Mesenteric fat pad (tissue), 1 donor: ENCODE measurements at regions not wholly inside any gene's neighbourhood (a gene's known extent, or its start where the extent isn't known, plus 50 kb on each side); places are given as distances from the start of the nearest gene placed in this dataset.

Experiments used
- DNase-seq: peaks from one replicate; pipeline ENCODE4 v3.0.0-alpha.2; 2020; ENCODE audit warnings: low spot score
- donor health status: DM: yes; HTN: yes; CAD: no.

DNA sequence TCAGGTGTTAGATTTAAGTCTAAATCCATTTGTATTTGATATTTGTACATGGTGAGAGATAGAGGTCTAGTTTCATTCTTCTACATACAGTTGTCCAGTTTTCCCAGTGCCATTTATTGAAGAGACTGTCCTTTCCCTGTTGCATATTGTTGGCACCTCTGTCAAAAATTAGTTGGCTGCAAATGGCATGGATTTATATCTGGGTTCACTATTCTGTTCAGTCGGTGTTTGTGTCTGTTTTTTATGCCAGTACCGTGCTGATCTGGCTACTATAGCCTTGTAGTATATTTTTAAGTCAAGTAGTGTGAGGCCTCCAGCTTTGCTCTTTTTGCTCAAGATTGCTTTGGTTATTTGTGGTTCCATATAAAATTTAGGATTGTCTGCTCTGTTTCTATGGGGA lies 176.2 kb upstream of the DMRT1 start:
- DNase-seq: no peak

DNA sequence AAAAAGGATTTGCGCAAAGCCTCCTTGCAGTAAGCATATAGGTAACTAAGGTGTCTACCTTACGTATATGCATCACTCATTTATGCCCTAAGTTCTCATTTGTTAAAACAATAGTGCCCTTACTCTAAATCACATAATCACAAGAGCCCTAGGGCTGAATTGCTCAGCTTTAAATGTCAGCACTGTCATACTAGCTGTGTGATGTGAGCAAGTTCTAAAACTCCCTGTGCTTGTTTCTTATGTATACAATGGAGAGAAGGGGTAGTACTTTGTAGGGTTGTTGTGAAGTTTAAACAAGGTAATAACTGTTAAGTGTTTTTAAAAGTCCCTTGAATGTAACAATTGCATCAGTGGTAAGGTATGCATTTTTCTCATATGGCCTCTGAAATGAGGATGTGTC lies 169.5 kb upstream of the DMRT1 start:
- DNase-seq: no peak

DNA sequence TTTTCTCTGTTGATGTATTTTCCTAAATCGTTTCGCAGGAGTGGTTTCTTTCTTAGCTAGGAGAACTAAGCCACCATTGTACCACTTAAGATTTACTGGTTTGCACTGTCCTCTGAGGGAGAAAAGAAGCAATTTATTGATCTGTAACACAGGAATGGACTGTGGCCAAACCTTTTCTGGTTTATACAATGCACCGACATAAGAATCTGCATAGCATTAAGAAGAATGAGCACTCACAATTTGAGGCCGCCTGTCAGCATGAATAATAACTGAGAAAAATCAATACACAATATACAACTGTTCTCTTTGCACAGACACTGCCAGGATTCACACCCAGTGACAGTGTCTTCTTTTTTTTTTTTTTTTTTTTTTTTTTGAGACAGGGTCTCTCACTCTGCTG lies 168.6 kb upstream of the DMRT1 start:
- no peak for DNase-seq

DNA sequence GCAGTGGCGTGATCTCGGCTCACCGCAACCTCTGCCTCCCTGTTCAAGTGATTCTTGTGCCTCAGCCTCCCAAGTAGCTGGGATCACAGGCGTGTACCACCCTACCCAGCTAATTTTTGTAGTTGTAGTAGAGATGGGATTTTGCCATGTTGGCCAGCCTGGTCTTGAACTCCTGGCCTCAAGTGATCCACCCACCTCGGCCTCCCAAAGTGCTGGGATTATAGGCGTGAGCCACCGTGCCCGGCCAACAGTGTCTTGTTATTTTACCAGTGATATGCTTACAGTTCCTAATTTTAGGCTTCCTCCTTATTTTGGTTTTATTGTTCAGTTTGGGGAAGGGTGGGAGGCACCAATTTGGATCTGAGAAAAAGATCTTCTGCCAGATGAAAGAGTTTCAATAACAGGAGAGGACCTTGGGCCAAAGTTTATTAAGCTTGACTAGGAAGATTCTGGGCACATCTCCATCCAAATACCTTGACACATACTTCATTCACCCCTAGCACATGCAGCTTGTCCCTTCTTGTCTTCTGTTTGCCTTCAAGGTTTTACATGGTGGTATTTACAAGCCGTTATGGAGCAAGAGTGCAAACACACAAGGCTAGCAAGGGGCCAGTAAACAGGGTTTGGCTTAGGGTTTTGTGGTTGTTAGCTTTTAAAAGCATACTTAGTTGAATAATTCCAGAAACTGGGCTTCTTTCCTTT lies 168.1 kb upstream of the DMRT1 start:
- no peak for DNase-seq

DNA sequence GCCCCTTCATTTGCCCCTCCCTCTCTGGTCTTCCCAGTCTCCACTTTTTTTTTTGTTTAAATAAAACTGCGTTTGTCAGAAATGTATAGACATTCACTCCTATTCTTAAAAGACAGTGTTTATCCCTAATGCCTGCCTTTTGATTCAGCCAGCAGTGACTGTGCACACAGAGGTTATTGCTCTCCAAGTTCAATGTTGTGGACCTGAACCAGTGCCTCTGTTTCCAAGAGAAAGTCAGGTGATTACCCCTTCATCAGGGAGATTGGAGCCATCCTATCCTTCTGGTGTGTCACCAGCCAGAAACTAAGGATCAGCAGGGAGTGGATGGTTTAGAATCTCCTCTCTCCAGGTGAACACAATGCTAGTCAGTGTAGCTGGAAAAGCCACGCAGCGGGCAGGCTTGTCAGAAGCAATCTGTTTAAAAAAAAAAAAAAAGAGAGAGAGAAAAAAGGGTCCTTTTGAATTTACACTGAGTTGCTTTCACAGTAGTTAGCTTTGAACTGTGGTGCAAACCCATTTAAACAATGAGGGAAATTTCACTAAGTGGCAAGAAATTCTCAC lies 167.5 kb upstream of the DMRT1 start:
- DNase-seq: no peak

DNA sequence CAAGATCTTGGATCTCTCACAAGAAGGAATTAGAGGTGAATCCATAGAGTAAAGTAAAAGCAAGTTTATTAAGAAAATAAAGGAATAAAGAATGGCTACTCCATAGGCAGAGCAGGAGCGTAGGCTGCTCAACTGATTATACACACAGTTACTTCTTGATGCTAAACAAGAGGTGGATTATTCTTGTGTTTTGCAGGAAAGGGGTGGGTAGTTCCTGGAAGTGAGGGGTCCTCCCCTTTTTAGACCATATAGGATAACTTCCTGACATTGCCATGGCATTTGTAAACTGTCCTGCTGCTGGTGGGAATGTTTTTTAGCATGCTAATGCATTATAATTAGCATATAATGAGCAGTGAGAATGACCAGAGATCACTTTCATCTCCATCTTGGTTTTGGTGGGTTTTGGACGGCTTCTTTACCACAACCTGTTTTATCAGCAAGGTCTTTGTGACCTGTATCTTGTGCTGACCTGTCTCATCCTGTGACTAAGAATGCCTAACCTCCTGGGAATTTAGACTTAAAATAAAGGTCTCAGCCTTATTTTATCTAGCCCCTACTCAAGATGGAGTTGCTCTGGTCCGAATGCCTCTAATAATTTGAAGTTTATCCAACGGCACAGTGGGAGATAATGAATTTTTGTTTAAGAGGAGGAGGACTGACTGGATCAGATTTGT lies 165.7 kb upstream of the DMRT1 start:
- no peak for DNase-seq

DNA sequence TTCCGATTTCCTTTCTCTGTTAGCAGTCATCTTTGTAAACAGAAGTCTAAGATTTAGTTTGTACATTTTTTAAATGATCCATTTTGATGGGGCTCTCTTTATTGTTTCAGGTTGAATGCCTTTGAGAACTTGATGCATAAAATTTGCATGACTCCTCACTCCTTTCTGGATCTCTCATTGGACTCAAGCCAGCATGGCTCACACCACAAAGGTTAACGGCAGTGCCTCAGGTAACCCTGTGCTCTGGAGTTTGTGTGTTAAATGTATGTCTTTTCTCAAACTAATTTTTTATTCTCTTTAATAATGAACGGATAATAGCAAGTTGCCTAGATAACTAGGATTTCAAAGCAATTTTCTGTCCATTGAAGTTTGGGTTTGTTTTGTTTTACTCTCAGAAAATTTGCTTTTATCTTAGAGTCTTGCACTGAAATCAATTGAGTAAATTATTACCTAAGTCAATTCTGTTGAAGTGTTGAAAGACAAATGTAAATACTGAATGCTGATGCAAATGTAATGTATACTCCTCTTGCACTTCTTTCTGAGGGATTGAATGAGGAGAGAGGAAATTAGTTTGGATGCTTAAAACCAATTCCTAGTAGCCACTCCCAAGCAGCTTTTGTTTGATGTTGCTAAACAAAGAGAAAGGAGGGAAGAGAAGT lies 164.6 kb upstream of the DMRT1 start:
- no peak for DNase-seq

DNA sequence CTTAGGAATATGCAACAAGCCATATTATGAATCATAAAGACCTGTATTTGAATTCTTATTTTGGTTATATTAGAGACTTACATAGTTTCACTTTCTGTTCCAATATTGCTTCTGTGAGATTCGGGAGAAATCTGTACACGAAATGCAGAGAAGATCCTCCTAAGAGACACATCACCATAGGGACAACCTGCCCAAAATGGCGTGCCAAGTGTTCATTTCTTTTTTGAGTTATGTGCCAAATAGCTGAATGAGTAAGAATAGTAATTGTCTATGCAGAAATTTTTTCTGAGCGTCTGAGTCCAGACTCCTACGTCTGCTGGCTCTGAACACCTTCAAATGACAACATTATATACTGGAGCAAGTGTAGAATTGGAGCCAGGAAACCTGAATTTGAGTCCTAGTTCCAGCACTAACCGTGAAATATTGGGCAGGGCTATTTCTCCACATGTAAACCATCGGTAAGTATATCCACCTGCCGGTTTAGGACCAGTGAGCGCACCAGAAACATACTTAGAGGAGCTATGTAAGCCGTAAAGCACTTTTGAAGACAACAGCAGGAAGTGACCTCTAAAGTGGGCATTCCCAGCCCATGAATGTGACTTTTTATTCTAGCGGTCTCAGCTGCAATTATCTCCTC lies 163.9 kb upstream of the DMRT1 start:
- DNase-seq: no peak

DNA sequence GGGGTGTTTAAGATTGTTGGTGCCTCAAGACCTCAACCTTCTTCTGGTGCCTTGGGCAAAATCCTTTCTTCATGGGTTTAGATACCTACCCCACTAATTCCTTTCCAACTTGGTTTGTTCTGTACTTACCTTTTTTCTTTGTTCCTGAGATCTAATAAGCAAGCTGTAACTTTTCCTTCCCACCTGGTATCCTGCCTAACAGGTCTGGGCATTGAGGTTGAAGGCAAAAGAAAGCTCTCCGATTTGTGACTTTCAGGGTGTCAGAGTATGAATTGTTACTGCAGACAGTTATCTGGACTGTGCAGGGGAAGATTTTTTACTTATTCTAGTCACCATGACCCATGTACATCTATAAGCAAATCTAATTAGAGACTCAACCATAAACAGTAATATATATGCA lies 162.6 kb upstream of the DMRT1 start:
- no peak for DNase-seq

DNA sequence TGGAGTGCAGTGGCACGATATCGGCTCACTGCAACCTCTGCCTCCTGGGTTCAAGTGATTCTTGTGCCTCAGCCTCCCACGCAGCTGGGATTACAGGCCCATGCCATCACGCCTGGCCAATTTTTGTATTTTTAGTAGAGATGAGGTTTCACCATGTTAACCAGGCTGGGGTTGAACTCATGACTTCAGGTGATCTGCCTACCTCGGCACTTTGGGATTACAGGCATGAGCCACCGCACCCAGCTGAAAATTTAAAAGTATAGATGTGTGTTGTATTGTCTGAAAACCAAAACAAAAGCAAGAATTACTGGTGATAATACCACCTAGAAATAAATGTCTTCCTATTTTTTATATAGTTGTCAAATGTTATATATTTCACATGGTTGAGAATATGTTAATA lies 162.0 kb upstream of the DMRT1 start:
- DNase-seq: no peak

DNA sequence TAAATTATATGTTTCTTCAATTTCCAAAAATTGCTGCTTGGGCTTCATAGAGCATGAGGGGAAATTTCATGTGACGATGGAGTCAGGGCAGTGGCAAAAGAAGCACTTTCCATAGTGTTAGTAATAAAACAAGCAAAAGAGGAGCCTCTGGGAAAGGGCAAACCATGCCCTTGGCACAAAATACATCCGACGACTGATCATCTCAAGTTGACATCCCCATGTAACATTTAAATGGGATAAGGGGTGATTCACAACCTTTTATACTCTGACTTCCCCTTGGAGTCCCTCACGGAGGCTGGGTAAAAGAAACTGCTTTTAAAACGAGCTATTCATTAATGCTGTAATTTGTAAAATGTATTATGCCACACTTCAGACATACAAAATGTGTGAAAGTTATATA lies 161.4 kb upstream of the DMRT1 start:
- no peak for DNase-seq

DNA sequence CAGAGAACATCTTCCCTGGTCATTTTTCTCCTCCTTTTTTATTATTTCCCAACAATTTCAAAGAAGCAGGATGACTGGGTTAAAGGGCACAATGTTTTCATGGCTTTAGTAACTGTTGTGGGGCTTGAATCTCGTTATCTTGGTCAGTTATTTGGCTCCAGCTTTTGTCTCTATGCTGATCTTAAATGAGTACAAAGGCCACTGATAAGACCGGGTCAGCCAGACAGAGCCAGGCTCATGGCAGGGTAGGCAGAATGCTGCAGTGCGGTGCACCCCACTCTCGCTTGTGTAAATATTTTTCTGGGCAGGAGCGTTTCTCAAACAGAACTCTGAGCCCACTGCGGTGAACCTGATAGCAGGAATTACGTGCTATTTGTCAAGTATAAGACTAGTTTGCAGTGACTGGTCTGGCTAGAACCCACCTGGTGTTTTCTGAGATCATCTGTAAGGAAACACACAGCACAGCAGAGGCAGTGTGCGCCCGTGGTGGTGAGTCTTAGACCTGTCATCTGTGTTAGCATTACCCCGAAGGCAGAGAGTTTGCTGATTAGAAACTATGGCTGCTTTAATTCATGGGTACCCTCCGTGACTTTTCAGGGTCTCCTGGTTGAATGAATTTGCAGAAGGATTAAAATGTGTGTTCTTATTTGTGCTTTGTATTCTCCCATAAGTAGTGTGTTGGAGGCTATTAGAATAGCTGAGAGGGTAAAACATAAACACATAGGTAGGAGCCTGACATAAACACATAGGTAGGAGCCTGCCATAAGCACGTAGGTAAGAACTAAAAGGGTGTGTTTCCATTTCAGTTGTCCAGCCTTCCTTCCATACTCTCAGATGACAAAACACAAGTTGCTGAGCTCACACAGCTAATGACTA lies 158.6 kb upstream of the DMRT1 start:
- DNase-seq: no peak

DNA sequence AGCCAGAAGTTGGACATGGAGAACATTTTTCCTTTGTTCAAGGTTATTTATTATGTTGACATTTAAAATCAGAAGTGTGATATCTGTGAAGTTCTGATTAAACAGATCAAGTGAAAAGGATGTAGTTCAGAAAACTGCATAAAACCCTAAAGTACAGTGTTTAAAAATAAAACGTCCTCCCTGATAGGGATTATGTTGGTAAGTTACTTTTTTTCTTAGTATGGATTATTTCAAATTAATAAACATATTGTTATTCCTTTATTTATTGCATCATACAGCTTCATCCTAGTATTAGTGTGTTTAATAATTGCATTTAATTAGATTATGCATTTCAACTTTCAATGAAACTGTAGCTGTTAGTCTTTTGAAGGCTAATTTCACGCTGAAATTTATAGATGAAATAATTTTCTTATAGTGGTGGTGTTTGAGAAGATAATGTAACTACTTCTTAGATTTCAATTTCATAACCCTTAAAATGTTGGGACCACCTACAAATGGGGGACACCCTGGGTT lies 157.9 kb upstream of the DMRT1 start:
- no peak for DNase-seq

DNA sequence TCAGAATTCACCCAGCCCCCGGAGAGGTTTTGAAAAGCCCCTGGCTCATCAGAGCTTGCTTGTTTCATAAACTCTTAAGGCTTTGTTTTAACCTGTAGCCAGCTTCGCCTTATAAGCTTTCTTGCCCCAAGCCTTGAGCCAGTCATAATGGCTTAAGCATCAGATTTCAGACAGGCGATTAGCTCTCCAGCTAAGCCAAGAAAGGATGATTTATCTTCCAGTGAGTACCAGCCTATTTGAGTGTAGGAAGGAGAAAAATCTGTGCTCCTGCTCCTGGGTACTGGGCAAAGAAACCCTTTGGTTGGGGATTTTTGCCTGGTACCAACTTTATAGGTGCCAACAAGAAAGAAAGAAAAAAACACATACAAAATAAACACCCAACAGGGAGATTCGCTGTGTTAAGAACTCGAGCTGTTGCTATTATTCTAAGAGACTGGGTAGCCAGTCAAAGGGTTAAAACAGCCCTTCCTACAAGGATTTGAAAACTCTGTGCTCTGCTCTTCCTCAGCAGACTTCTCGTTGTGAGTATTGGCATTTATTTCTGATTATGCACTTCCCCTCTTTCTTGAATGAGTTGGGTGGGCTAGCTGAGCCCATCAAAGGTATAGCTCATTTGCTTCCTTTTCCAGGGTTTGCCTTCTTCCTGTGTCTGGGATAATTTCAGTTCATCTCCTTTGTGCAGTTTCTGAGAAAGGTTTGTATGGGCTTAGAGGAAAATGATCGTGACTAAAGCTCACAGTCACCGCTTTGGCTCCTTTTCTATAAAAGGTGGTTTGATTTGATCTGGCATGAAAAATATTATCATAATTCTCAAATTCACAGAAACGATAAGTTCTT lies 157.2 kb upstream of the DMRT1 start:
- no peak for DNase-seq

DNA sequence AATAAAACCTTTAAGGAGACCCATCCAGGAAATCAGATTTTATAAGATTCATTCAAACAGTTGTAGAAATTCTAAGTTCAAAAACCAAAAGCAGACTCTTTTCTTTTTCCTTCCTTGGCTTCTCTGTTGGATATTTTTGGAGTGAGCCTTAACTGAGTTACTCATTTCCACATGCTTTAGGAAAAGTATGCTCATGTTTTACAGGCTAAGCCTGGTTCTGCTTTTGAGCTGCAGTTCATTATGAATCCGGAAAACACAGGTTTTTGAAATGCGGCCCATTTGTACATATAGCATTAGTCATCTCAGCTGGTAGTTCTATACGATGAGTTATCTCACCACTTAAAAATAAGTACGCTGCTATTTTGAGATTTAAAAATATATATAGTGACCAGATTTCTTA lies 156.6 kb upstream of the DMRT1 start:
- no peak for DNase-seq

DNA sequence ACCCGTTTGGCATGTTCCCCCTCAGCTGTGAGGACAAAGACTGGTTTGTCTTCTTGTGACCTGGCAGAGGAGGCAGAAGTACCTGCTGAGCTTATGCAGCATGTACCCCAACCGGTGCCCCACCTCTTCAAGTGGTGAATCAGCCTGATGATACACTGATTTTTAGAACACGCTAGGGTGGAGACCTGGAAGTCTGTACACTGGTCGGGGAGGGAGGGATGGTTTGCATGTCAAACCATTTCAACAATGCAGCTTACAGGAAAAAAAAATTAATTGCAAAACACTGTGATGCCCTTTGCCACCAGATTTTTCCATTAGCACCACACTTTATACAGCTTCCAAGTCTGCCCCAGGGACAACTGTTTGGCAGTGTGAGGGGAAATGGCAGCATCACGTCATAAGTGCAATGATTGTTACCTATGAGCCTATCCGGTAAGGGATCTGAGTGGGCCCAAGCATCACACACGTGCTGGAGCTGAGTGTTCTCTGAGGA lies 155.1 kb upstream of the DMRT1 start:
- DNase-seq: no peak

DNA sequence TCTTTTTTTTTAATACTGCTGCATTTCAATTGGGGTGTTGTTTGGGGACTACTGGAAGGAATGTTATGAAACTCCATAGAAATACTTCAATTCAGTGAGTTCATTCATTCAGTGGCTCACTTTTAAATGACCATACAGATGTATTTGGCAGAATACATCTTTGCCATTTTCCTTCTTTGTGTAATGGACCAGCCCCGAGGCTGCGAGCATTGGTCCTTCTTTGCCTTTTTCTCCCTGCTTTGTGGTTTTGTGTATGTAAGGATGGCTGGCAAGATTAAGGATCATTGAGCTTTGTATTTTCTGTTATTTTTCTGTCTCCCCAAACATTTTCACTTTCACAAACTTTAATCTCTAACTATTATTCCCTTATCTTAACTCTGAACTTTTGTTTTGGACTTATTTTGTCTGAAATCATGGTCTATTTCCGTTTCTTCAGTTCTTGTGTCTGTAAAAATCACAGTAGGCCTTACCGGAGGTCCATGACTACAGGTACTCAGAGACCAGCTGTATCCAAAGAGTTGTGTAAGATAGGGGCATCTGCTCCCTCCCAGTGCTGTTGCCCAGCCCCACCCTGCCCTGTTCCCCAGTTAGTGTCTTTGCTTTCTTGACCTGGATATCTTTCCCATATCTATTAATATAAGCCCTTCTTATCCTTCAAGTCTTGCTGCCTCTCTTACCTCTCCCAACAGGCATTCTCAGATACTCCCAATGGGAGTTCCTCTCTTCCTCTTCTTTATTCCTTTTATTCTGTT lies 154.3 kb upstream of the DMRT1 start:
- no peak for DNase-seq

DNA sequence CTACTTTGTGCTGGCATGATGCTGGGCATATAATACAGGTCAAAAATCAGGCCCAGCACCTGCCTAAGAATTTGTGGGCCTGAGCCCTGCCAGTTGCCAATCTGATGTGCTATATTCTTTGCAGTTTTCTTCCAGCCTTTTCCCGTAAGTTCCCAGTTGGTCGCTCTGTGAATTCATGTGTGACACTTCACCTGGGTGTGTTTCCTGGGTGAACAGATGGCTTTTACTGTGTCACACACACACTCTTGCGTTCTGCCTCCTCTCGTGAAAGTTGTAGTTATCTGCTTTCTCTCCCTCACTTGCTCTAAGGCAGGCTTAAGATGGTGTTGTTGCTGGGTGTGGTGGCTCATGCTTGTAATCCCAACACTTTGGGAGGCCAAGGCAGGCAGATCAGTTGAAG lies 153.5 kb upstream of the DMRT1 start:
- DNase-seq: no peak
